Activated CD4-positive, CD25-positive, alpha-beta regulatory T cell (primary cell): ENCODE measurements at regions not wholly inside any gene's neighbourhood (a gene's known extent, or its start where the extent isn't known, plus 50 kb on each side); places are given as distances from the start of the nearest gene placed in this dataset.

Experiments
- DNase-seq, 4 experiments: peaks; one replicate each; lab custom pipeline; 2025; lab: John Stamatoyannopoulos, UW

DNA sequence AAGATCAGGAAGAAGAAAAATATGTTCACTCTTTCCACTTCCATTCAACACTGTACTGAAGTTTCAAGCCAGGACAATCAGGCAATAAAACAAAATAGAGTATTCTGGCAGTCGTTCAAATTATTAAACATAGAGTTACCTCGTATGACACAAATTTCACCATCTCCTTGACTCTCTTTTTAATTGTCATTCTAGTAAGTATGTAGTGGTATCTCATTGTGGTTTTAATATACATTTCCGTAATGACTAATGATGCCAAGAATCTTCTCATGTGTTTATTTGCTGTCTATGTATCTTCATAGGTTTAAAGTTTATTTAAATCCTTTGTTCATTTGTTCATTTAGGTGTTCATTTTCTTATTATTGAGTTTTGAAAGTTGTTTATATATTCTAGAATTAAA is 352.2 kb downstream of the IDS start:
- no peak for DNase-seq

GRCh38 chrX:149151805-149152757 is 353.0 kb downstream of the IDS start:
- no peak for DNase-seq

DNA sequence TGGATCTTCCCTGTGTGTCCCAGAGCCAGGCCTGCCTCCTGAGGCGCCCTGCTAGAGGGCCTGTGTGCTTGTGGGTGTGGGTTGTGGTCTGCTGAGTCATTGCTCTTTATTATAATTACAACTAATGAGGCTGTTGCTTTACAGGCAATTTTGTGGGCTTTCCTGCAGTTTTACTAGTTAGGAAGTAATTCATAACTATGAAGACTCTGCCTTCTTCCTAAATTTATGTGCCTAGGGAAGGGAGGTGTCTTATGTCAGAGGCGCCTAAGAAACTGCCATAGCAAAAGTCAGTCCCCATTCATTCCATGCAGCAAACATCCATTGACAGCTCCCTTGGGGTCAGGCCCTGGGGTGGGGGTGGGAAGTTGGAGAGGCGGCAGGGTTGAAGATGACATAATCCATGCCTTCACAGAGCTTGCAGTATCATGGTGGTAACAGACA is 359.2 kb downstream of the IDS start:
- no peak for DNase-seq

DNA sequence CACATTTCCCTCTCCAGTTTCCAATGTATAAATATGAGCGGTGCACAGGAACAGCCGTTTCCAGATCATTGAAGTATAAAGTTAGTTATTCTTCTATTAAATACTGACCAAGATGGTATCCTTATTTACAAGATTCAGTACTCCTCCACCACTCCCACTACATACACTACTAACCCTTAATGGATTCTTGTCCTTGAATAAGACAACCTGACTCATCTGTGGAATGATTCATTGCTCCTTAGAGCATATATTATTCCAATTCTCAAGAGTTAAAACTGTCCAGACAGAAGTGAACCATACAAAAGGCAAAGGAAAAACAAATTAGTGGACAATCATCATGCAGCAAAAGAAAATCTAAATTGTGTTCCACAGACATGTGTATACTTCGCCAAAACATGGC is 373.3 kb downstream of the IDS start:
- no peak for DNase-seq

GRCh38 chrX:149129767-149130166 is 375.3 kb downstream of the IDS start:
- no peak for DNase-seq

GRCh38 chrX:149124526-149125108 is 380.5 kb downstream of the IDS start:
- no peak for DNase-seq

GRCh38 chrX:149121206-149121920 is 383.7 kb downstream of the IDS start:
- no peak for DNase-seq

DNA sequence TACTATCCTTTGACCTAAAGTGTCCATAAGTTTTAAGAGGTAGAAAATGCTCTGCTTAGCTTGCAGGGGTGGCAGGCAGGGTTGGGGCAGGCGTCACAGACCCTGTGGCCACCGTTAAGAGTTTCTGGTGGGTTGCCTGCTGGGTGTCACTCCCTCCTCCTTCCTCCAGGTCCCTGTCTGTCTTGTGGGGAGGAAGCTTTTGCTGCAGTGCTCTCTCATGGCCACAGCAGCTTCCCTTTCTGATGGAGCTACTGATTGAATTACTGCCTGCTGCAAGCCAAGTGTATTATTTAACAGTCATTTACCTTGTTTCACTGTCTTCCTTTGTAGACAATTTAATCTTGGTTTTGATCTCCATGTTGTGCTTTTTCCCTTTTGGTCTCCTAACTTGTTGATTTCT is 384.6 kb downstream of the IDS start:
- DNase-seq = no peak

GRCh38 chrX:149114874-149115273 is 390.2 kb downstream of the IDS start:
- DNase-seq = no peak

GRCh38 chrX:149114001-149114400 is 391.1 kb downstream of the IDS start:
- no peak for DNase-seq

- DNase-seq = no peak
Observed at GRCh38 chrX:149097786-149098185, 407.3 kb downstream of the IDS start.

DNA sequence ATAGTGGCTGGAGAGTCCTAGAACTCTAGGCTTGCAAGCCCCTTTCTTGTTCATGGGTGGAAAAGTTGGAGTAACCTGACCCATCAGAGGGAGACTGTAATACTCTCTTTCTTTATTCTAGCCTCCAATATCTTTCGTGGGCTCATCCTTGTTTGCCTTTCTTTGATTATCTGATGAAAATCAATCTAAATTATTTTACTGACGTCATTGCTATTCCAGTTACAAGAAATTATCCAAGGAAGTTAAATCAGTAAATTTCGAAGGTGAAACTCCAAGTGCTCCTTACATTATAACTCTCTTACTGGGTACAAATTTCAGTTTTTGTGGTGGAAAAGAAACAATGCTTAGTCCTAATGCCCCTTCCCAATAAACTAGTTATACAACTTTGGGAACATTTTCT is 412.9 kb downstream of the IDS start:
- no peak for DNase-seq

DNA sequence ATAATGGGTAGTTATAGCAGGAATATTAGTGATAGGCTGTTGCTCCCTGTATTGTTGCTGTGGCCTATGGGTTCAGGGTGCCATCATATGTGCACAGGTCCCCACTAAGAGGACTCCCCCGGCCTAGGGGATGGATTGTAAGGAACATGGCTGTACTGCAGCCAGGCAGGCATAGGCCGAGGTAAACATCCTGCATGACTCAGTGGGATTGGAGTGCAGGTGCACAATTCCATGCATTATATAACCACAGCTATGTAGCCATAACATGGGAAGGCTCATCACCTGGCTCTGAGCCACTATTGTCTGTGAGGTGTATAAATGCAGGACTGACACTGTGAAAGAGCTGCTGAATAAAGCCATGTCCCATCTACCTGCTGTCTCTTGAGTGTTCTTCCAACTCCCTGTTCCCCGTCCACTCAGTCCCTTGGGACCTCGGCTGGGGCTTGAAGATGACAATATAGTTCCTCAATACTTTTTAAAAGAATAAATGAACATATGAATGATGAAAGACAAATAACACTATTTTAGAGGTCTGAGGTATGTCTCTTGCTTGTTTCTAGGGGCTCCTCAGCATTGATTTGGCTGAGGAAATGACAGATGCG is 425.2 kb downstream of the IDS start:
- DNase-seq = no peak

- DNase-seq = no peak
Observed at GRCh38 chrX:149074398-149074797, 430.7 kb downstream of the IDS start.

GRCh38 chrX:149073479-149073878 is 431.6 kb downstream of the IDS start:
- DNase-seq = no peak

- DNase-seq = no peak
Observed at GRCh38 chrX:149069899-149070298, 435.2 kb downstream of the IDS start.

DNA sequence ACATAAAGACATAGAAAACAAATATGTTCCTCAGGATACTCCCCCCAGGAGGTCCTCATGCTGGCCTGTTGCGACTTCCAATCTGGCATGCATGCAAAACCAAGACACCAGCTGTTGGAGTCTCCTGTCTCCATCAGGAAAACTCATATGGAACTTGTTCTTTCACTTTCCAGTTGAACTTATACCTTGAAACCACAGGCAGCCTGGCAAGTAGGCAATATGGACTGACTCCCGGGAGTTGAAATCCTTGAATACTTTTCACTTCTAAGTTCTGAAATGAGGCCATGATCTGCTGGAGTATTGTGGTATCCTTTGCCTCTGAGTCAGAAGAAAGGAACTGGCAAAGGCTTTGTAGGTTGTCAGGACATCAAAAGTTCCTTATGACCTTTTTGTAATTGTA is 444.2 kb downstream of the IDS start:
- no peak for DNase-seq
